IMR-90 (cell line): ENCODE measurements at regions not wholly inside any gene's neighbourhood (a gene's known extent, or its start where the extent isn't known, plus 50 kb on each side); places are given as distances from the start of the nearest gene placed in this dataset.
"Not testable (repeated sequence)": the region's sequence is repeated elsewhere in the genome, so short reads cannot be mapped to it uniquely, and the experiment has no call there.

Experiments
- ATAC-seq: fragments of 200-7000 bp; cut with Tn5 transposase; 2 replicates; pipeline ENCODE4 v1.9.1; 2020; ENCODE audit warnings: low read depth, mild to moderate bottlenecking, moderate library complexity
- BruUV-seq: library from RNA; stranded (reverse); fragments of 400-500 nt; replicated peaks from 2 replicates; lab custom pipeline; 2021; lab: Mats Ljungman, UMichigan
- CTCF ChIA-PET: fragments of 300-600 bp; formaldehyde crosslinking; extraction: SDS; loops from one replicate; lab custom pipeline; 2021; ENCODE audit warnings: antibody characterized with exemption; lab: Yijun Ruan, JAX
- POLR2A ChIA-PET: fragments of 300-600 bp; sonication (Branson Sonifier 250); formaldehyde crosslinking; loops from one replicate; lab custom pipeline; 2022; ENCODE audit warnings: antibody characterized with exemption; ENCODE audit not compliant: unreplicated experiment; lab: Charles Lee
- DNase-seq: peaks from one replicate; pipeline ENCODE4 v3.0.0; 2013
- H2AFZ ChIP-seq: replicated peaks from 2 replicates; pipeline ENCODE3; 2013; ENCODE audit warnings: low read length, mild to moderate bottlenecking; ENCODE audit not compliant: poor library complexity
- H2AK5ac ChIP-seq: 2 replicates; pipeline ENCODE4 v1.6.1; 2013; ENCODE audit warnings: low read depth, low read length, inconsistent platforms
- H2AK9ac ChIP-seq: replicated peaks from 2 replicates; pipeline ENCODE3; 2013; ENCODE audit warnings: mild to moderate bottlenecking, low read depth, low read length, moderate library complexity; ENCODE audit not compliant: poor library complexity
- H2BK120ac ChIP-seq: 2 replicates; pipeline ENCODE4 v1.6.1; 2013; ENCODE audit warnings: low read depth, low read length, inconsistent platforms
- H2BK15ac ChIP-seq: 3 replicates; pipeline ENCODE4 v1.6.1; 2013; ENCODE audit warnings: low read depth, low read length, inconsistent platforms
- H2BK20ac ChIP-seq: 2 replicates; pipeline ENCODE4 v1.6.1; 2013; ENCODE audit warnings: low read depth, mild to moderate bottlenecking, inconsistent platforms, low read length, moderate library complexity
- H2BK5ac ChIP-seq: 2 replicates; pipeline ENCODE4 v1.6.1; 2013; ENCODE audit warnings: mild to moderate bottlenecking, low read depth, low read length, inconsistent platforms; ENCODE audit not compliant: poor library complexity, severe bottlenecking
- H3K14ac ChIP-seq: replicated peaks from 2 replicates; pipeline ENCODE4 v1.6.1; 2013; ENCODE audit warnings: low read depth, low read length, inconsistent platforms
- H3K18ac ChIP-seq: 2 replicates; pipeline ENCODE4 v1.6.1; 2013; ENCODE audit warnings: low read depth, low read length, control low read depth
- H3K23ac ChIP-seq: 2 replicates; pipeline ENCODE4 v1.6.1; 2013; ENCODE audit warnings: low read depth, low read length, inconsistent platforms
- H3K27ac ChIP-seq: 2 replicates; pipeline ENCODE4 v1.5.1; 2013; ENCODE audit warnings: mild to moderate bottlenecking, control low read depth, low read length; ENCODE audit not compliant: insufficient read depth
- H3K27me3 ChIP-seq: 2 replicates; pipeline ENCODE4 v1.6.1; 2013; ENCODE audit warnings: low read length; ENCODE audit not compliant: control insufficient read depth, insufficient read depth
- H3K36me3 ChIP-seq: 2 replicates; pipeline ENCODE4 v1.6.1; 2013; ENCODE audit warnings: low read length, mixed read lengths; ENCODE audit not compliant: control insufficient read depth, insufficient read depth
- H3K4ac ChIP-seq: 2 replicates; pipeline ENCODE4 v1.6.1; 2013; ENCODE audit warnings: low read depth, low read length, inconsistent platforms
- H3K4me1 ChIP-seq: 2 replicates; pipeline ENCODE4 v1.6.1; 2013; ENCODE audit warnings: low read length, mixed read lengths; ENCODE audit not compliant: control insufficient read depth, insufficient read depth
- H3K4me2 ChIP-seq: 2 replicates; pipeline ENCODE4 v1.6.1; 2013; ENCODE audit warnings: low read depth, mild to moderate bottlenecking, control low read depth, low read length, moderate library complexity
- H3K4me3 ChIP-seq: 2 replicates; pipeline ENCODE4 v1.5.1; 2013; ENCODE audit warnings: low read depth, mild to moderate bottlenecking, control low read depth, low read length, moderate library complexity; ENCODE audit not compliant: insufficient read depth
- H3K56ac ChIP-seq: 2 replicates; pipeline ENCODE4 v1.6.1; 2013; ENCODE audit warnings: low read length, inconsistent platforms; ENCODE audit not compliant: insufficient read depth; ENCODE audit errors: extremely low read depth
- H3K79me1 ChIP-seq, 2 experiments: 2 replicates each; pipeline ENCODE4 v1.6.1; 2013; ENCODE audit warnings: low read length in 2 of 2, inconsistent platforms in 1 of 2, low read depth in 1 of 2
- H3K9ac ChIP-seq: 2 replicates; pipeline ENCODE4 v1.6.1; 2013; ENCODE audit warnings: low read depth, low read length, control low read depth
- H3K9me1 ChIP-seq: 2 replicates; pipeline ENCODE4 v1.6.1; 2013; ENCODE audit warnings: low read length, inconsistent platforms; ENCODE audit not compliant: insufficient read depth
- H3K9me3 ChIP-seq: 2 replicates; pipeline ENCODE4 v1.6.1; 2013; ENCODE audit warnings: low read length; ENCODE audit not compliant: control insufficient read depth, insufficient read depth
- H4K20me1 ChIP-seq: 2 replicates; pipeline ENCODE4 v1.6.1; 2013; ENCODE audit warnings: low read length, inconsistent platforms; ENCODE audit not compliant: insufficient read depth
- H4K5ac ChIP-seq: 2 replicates; pipeline ENCODE4 v1.6.1; 2013; ENCODE audit warnings: mild to moderate bottlenecking, low read depth, low read length, control low read depth
- H4K8ac ChIP-seq, 2 experiments: 2 replicates each; pipeline ENCODE4 v1.6.1; 2013; ENCODE audit warnings: low read depth in 2 of 2, low read length in 2 of 2, control low read depth in 1 of 2, inconsistent platforms in 1 of 2
- H4K91ac ChIP-seq: 2 replicates; pipeline ENCODE4 v1.6.1; 2013; ENCODE audit warnings: low read depth, low read length, inconsistent platforms; ENCODE audit not compliant: insufficient read depth
- WGBS, 2 experiments: methylation state at CpG; one replicate each; pipeline versions ENCODE4 v1.1.5 to v1.1.7; 2013; ENCODE audit warnings: missing lambda C conversion rate in 2 of 2; ENCODE audit not compliant: insufficient read length in 1 of 2; ENCODE audit errors: extremely low coverage in 2 of 2; 5-methylcytosine and 5-hydroxymethylcytosine counted together
- dilution Hi-C: fragments of 300-500 bp; cut with HindIII; formaldehyde crosslinking; loops from one replicate; pipeline ENCODE4 v1.14.3; 2018; ENCODE audit warnings: low sequenced_read_pairs; ENCODE audit not compliant: unreplicated experiment
- in situ Hi-C: fragments of 300-500 bp; cut with MboI; formaldehyde crosslinking; loops from 3 replicates; pipeline ENCODE4 v1.14.3; 2019; ENCODE audit warnings: low sequenced_read_pairs, inconsistent platforms, mixed read lengths
- intact Hi-C: fragments of 100-400 bp; cut with micrococcal nuclease; formaldehyde crosslinking; loops from 2 replicates; pipeline ENCODE4 v1.10.0; 2022

- H3K4me2 ChIP-seq, dilution Hi-C loops, H3K36me3 ChIP-seq, CTCF ChIA-PET, intact Hi-C loops, H2AK9ac ChIP-seq, H3K18ac ChIP-seq, H3K4me1 ChIP-seq, H3K9ac ChIP-seq, H3K79me1 ChIP-seq, H2BK5ac ChIP-seq, H3K4me3 ChIP-seq, BruUV-seq, H2BK15ac ChIP-seq, H4K20me1 ChIP-seq, POLR2A ChIA-PET, H2BK120ac ChIP-seq, H2AFZ ChIP-seq, DNase-seq, H3K23ac ChIP-seq, H3K14ac ChIP-seq, H3K9me1 ChIP-seq, in situ Hi-C loops, H3K9me3 ChIP-seq, H2AK5ac ChIP-seq, H3K4ac ChIP-seq, H4K91ac ChIP-seq, H3K56ac ChIP-seq, H2BK20ac ChIP-seq, H4K5ac ChIP-seq, ATAC-seq, H4K8ac ChIP-seq, H3K27ac ChIP-seq, H3K27me3 ChIP-seq: not testable (repeated sequence)
- WGBS, 2 experiments, result no CpG with 5 or more reads among the region's 16 CpGs
Observed at GRCh38 chr10:44268435-44268948, 116.4 kb downstream of the CXCL12 start.
